Mesenchymal stem cell (in vitro differentiated cells and primary cell): ENCODE measurements at regions not wholly inside any gene's neighbourhood (a gene's known extent, or its start where the extent isn't known, plus 50 kb on each side); places are given as distances from the start of the nearest gene placed in this dataset.

Source experiments
- DNase-seq: peaks from one replicate; pipeline ENCODE4 v3.0.0-alpha.2; 2013
- H2AFZ ChIP-seq: one replicate; pipeline ENCODE4 v1.6.1; 2013; ENCODE audit warnings: low read depth, mild to moderate bottlenecking, control low read depth, inconsistent platforms, low read length, moderate library complexity
- H2AK5ac ChIP-seq: 2 replicates; pipeline ENCODE4 v1.6.1; 2013; ENCODE audit warnings: low read length, moderate library complexity, mild to moderate bottlenecking, inconsistent platforms; ENCODE audit not compliant: severe bottlenecking
- H2BK120ac ChIP-seq: one replicate; pipeline ENCODE4 v1.6.1; 2013; ENCODE audit warnings: low read depth, mild to moderate bottlenecking, inconsistent platforms, low read length, moderate library complexity
- H2BK12ac ChIP-seq, 2 experiments: one replicate each; pipeline ENCODE4 v1.6.1; 2013; ENCODE audit warnings: inconsistent platforms in 2 of 2, low read length in 2 of 2, mild to moderate bottlenecking in 2 of 2, moderate library complexity in 2 of 2, control low read depth in 1 of 2
- H2BK15ac ChIP-seq: one replicate; pipeline ENCODE4 v1.6.1; 2013; ENCODE audit warnings: mild to moderate bottlenecking, low read depth, inconsistent platforms; ENCODE audit not compliant: poor library complexity, severe bottlenecking
- H2BK5ac ChIP-seq: 2 replicates; pipeline ENCODE4 v1.6.1; 2013; ENCODE audit warnings: low read depth, mild to moderate bottlenecking, low read length, control low read depth, inconsistent platforms; ENCODE audit not compliant: poor library complexity, severe bottlenecking
- H3K14ac ChIP-seq, 2 experiments: one replicate each; pipeline ENCODE4 v1.6.1; 2013; ENCODE audit warnings: inconsistent platforms in 2 of 2, low read length in 2 of 2, control low read depth in 1 of 2, mild to moderate bottlenecking in 1 of 2, moderate library complexity in 1 of 2
- H3K18ac ChIP-seq, 2 experiments: one replicate each; pipeline ENCODE4 v1.6.1; 2013; ENCODE audit warnings: inconsistent platforms in 2 of 2, low read length in 2 of 2, control low read depth in 1 of 2, low read depth in 1 of 2, mild to moderate bottlenecking in 1 of 2
- H3K23ac ChIP-seq, 2 experiments: one replicate each; pipeline ENCODE4 v1.6.1; 2013; ENCODE audit warnings: inconsistent platforms in 2 of 2, low read length in 2 of 2, mild to moderate bottlenecking in 2 of 2, moderate library complexity in 2 of 2, control low read depth in 1 of 2
- H3K27ac ChIP-seq: 2 replicates; pipeline ENCODE4 v1.5.1; 2013; ENCODE audit warnings: mild to moderate bottlenecking, moderate library complexity, low read length, control low read depth, inconsistent platforms; ENCODE audit not compliant: poor library complexity, severe bottlenecking
- H3K27me3 ChIP-seq, 2 experiments: 2 replicates each; pipeline versions ENCODE4 v1.6.1 to v1.7.0; 2013; ENCODE audit warnings: low read length in 2 of 2, mild to moderate bottlenecking in 2 of 2, moderate library complexity in 2 of 2, control low read depth in 1 of 2, inconsistent platforms in 1 of 2; ENCODE audit not compliant: control insufficient read depth in 1 of 2, insufficient read depth in 1 of 2
- H3K36me3 ChIP-seq, 2 experiments: 2 replicates each; pipeline versions ENCODE4 v1.6.1 to v1.7.0; 2013; ENCODE audit warnings: low read length in 2 of 2, control low read depth in 1 of 2, inconsistent platforms in 1 of 2, low read depth in 1 of 2, mild to moderate bottlenecking in 1 of 2; ENCODE audit not compliant: insufficient read depth in 2 of 2, control insufficient read depth in 1 of 2
- H3K4ac ChIP-seq, 2 experiments: one replicate each; pipeline ENCODE4 v1.6.1; 2013; ENCODE audit warnings: inconsistent platforms in 2 of 2, low read length in 2 of 2, mild to moderate bottlenecking in 2 of 2, moderate library complexity in 2 of 2, control low read depth in 1 of 2, low read depth in 1 of 2
- H3K4me1 ChIP-seq: 2 replicates; pipeline ENCODE4 v1.6.1; 2013; ENCODE audit warnings: low read depth, low read length, control low read depth; ENCODE audit not compliant: control insufficient read depth, insufficient read depth
- H3K4me2 ChIP-seq: 2 replicates; pipeline ENCODE4 v1.6.1; 2013; ENCODE audit warnings: low read length, mild to moderate bottlenecking, inconsistent platforms; ENCODE audit not compliant: poor library complexity, severe bottlenecking
- H3K4me3 ChIP-seq, 2 experiments: 2 replicates each; pipeline versions ENCODE4 v1.5.1 to v1.7.0; 2013; ENCODE audit warnings: low read length in 2 of 2, mild to moderate bottlenecking in 2 of 2, control low read depth in 1 of 2, low read depth in 1 of 2; ENCODE audit not compliant: insufficient read depth in 1 of 2
- H3K79me1 ChIP-seq: replicated peaks from 2 replicates; pipeline ENCODE4 v1.6.1; 2013; ENCODE audit warnings: mild to moderate bottlenecking, control low read depth, low read length, inconsistent platforms; ENCODE audit not compliant: poor library complexity, severe bottlenecking
- H3K9ac ChIP-seq: 2 replicates; pipeline ENCODE4 v1.7.0; 2013; ENCODE audit warnings: mild to moderate bottlenecking, low read length, moderate library complexity
- H3K9me3 ChIP-seq: 2 replicates; pipeline ENCODE4 v1.7.0; 2013; ENCODE audit warnings: mild to moderate bottlenecking, low read length; ENCODE audit not compliant: control insufficient read depth
- H4K8ac ChIP-seq: one replicate; pipeline ENCODE4 v1.6.1; 2013; ENCODE audit warnings: inconsistent platforms, mild to moderate bottlenecking, low read length, moderate library complexity
- H4K91ac ChIP-seq: one replicate; pipeline ENCODE4 v1.6.1; 2013; ENCODE audit warnings: mild to moderate bottlenecking, low read length, inconsistent platforms
- WGBS: methylation state at CpG from one replicate; pipeline ENCODE4 v1.1.7; 2013; ENCODE audit warnings: mixed read lengths; 5-methylcytosine and 5-hydroxymethylcytosine counted together

GRCh38 chr3:124652009-124652408, 78.2 kb upstream of the UMPS start:
- Histone ChIP-seq H3K4me1 (no peaks in the 10 kb centered on the region), H4K8ac (no peak overlapping the region), H2BK12ac (no peak overlapping the region), H2BK15ac (no peak overlapping the region), H3K4ac (no peak overlapping the region), H3K27ac (no peak overlapping the region), H3K9ac (no peak overlapping the region), H3K36me3 (no peaks in the 10 kb centered on the region), H3K9me3 (no peaks in the 10 kb centered on the region), H3K4me2 (no peak overlapping the region), H2AFZ (no peak overlapping the region), H4K91ac (no peak overlapping the region), H3K14ac (no peak overlapping the region), H3K27me3 (peaks cover 0 to 20% of the 10 kb centered on the region in 2 experiments), H2BK120ac (no peak overlapping the region), H3K79me1 (no peaks in the 10 kb centered on the region), H2BK5ac (no peak overlapping the region), H3K4me3 (no peak overlapping the region), H2AK5ac (no peak overlapping the region), H3K23ac (no peak overlapping the region), H3K18ac (no peak overlapping the region)
- no peak for DNase-seq

GRCh38 chr3:124653071-124653796, 77.0 kb upstream of the UMPS start:
- no peak overlapping the region for H2AK5ac ChIP-seq
- no peak overlapping the region for H4K8ac ChIP-seq
- no peak for DNase-seq
- no peak overlapping the region for H3K14ac ChIP-seq
- no peak overlapping the region for H3K27ac ChIP-seq
- no peak overlapping the region for H4K91ac ChIP-seq
- H3K27me3 ChIP-seq, result peaks cover 0 to 12% of the 10 kb centered on the region in 2 experiments
- no peak overlapping the region for H2AFZ ChIP-seq
- no peak overlapping the region for H2BK5ac ChIP-seq
- H3K36me3 ChIP-seq, result peaks cover under 1 to 2% of the 10 kb centered on the region in 2 experiments
- no peak overlapping the region for H2BK15ac ChIP-seq
- no peak overlapping the region for H2BK120ac ChIP-seq
- H3K4me1 ChIP-seq, result no peaks in the 10 kb centered on the region
- no peak overlapping the region for H3K9ac ChIP-seq
- H3K18ac ChIP-seq, result no peak overlapping the region
- no peaks in the 10 kb centered on the region for H3K79me1 ChIP-seq
- H3K9me3 ChIP-seq, result no peaks in the 10 kb centered on the region
- no peak overlapping the region for H3K4me2 ChIP-seq
- WGBS, result 85% methylated on average over 3 of the region's 3 CpGs
- no peak overlapping the region for H3K4me3 ChIP-seq
- H3K23ac ChIP-seq, result no peak overlapping the region
- H3K4ac ChIP-seq, result no peak overlapping the region
- no peak overlapping the region for H2BK12ac ChIP-seq

GRCh38 chr3:124653797-124654469, 76.3 kb upstream of the UMPS start:
- Histone ChIP-seq H3K23ac (no peak overlapping the region), H3K4me3 (no peak overlapping the region), H3K36me3 (peaks cover 3 to 4% of the 10 kb centered on the region in 2 experiments), H3K27ac (no peak overlapping the region), H3K27me3 (peaks cover 5 to 19% of the 10 kb centered on the region in 2 experiments), H3K4me2 (no peak overlapping the region), H4K8ac (no peak overlapping the region), H2BK5ac (no peak overlapping the region), H2BK15ac (no peak overlapping the region), H3K18ac (no peak overlapping the region), H3K4ac (no peak overlapping the region), H3K79me1 (no peaks in the 10 kb centered on the region), H2BK12ac (no peak overlapping the region), H3K14ac (no peak overlapping the region), H3K9me3 (no peaks in the 10 kb centered on the region), H3K4me1 (no peaks in the 10 kb centered on the region), H3K9ac (no peak overlapping the region), H2BK120ac (no peak overlapping the region), H2AK5ac (no peak overlapping the region), H4K91ac (no peak overlapping the region), H2AFZ (no peak overlapping the region)
- no peak for DNase-seq
- 64% methylated on average over 4 of the region's 4 CpGs for WGBS

- H3K36me3 ChIP-seq, result peaks cover 3 to 6% of the 10 kb centered on the region in 2 experiments
- H3K4me1 ChIP-seq, result no peaks in the 10 kb centered on the region
- no peak overlapping the region for H3K23ac ChIP-seq
- no peak overlapping the region for H2BK120ac ChIP-seq
- H3K27me3 ChIP-seq, result peaks cover 5 to 22% of the 10 kb centered on the region in 2 experiments
- H2BK12ac ChIP-seq, result no peak overlapping the region
- H3K18ac ChIP-seq, result no peak overlapping the region
- H2BK5ac ChIP-seq, result no peak overlapping the region
- H3K4ac ChIP-seq, result no peak overlapping the region
- H3K4me2 ChIP-seq, result no peak overlapping the region
- no peak overlapping the region for H3K4me3 ChIP-seq
- H2AK5ac ChIP-seq, result no peak overlapping the region
- no peaks in the 10 kb centered on the region for H3K79me1 ChIP-seq
- DNase-seq, result no peak
- no peak overlapping the region for H2AFZ ChIP-seq
- H4K8ac ChIP-seq, result no peak overlapping the region
- H4K91ac ChIP-seq, result no peak overlapping the region
- no peak overlapping the region for H3K27ac ChIP-seq
- H2BK15ac ChIP-seq, result no peak overlapping the region
- H3K14ac ChIP-seq, result no peak overlapping the region
- H3K9me3 ChIP-seq, result no peaks in the 10 kb centered on the region
- H3K9ac ChIP-seq, result no peak overlapping the region
Observed at GRCh38 chr3:124654470-124654845, 75.8 kb upstream of the UMPS start.
